ENCODE measurements at regions not wholly inside any gene's neighbourhood (a gene's known extent, or its start where the extent isn't known, plus 50 kb on each side); places are given as distances from the start of the nearest gene placed in this dataset.

DNA sequence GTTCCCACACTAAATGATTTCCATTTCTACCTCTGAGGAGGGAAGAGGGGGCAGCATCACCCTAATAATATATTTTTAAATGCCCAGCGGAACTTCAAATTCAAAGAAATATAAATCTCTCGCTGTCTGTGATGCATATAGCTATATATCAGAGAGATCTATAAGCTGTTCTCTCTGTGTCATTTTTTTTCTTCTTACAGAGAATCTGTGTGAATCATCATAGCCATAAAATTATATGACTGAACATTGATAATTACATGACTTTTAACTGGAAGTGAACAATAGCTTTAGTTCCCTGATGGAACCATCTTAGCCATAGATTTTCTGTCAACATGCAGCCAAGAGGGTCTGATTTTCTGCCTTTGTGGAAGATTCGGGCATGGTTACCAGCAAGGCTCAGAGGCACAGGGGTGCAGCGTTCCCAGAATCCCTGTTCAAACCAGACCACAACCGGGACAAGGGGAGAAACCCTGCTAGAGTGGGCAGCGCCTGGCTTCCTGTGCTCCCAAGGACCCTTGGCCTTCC is 93.7 kb upstream of the OSMR start:
- no peaks in the 10 kb centered on the region for H3K36me3 ChIP-seq (replicated peaks in 1 of 2; ENCODE audit: control extremely low read depth in 1 of 2, control insufficient read depth in 1 of 2, extremely low read depth in 1 of 2, insufficient read depth in 2 of 2, low read length in 1 of 2)
- TF ChIP-seq, protein P1, sequence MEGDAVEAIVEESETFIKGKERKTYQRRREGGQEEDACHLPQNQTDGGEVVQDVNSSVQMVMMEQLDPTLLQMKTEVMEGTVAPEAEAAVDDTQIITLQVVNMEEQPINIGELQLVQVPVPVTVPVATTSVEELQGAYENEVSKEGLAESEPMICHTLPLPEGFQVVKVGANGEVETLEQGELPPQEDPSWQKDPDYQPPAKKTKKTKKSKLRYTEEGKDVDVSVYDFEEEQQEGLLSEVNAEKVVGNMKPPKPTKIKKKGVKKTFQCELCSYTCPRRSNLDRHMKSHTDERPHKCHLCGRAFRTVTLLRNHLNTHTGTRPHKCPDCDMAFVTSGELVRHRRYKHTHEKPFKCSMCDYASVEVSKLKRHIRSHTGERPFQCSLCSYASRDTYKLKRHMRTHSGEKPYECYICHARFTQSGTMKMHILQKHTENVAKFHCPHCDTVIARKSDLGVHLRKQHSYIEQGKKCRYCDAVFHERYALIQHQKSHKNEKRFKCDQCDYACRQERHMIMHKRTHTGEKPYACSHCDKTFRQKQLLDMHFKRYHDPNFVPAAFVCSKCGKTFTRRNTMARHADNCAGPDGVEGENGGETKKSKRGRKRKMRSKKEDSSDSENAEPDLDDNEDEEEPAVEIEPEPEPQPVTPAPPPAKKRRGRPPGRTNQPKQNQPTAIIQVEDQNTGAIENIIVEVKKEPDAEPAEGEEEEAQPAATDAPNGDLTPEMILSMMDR (IDR thresholded peaks at IDR 0.05) = no peak
- no peak for TF ChIP-seq EZH2 (IDR thresholded peaks at IDR 0.05; ENCODE audit: borderline replicate concordance, insufficient read depth, low read depth, low read length, poor library complexity, severe bottlenecking)
- H3K4me1 ChIP-seq (ENCODE audit: control insufficient read depth in 2 of 2, insufficient read depth in 2 of 2, low read length in 2 of 2) = no peaks in the 10 kb centered on the region
- H3K4me2 ChIP-seq (replicated peaks; ENCODE audit: low read depth, low read length, poor library complexity, severe bottlenecking) = no peak overlapping the region
- Mint-ChIP-seq H3K4me3 (no peak overlapping the region), H3K4me1 (no peaks in the 10 kb centered on the region), H3K27me3 (peaks cover 15% of the 10 kb centered on the region), H3K9me3 (ENCODE audit: insufficient read depth) (no peaks in the 10 kb centered on the region), H3K27ac (no peak overlapping the region)
- ATAC-seq (ENCODE audit: low read depth) (no peak), DNase-seq (no peak)
- intact Hi-C loops (cut with micrococcal nuclease) = no loop called here
- POLR2A ChIA-PET = no interaction called here
- H3K9me3 ChIP-seq (ENCODE audit: control extremely low read depth in 1 of 3, control insufficient read depth in 2 of 3, insufficient read depth in 1 of 3, low read length in 2 of 3) = no peaks in the 10 kb centered on the region
- no peak overlapping the region for H3K4me3 ChIP-seq (ENCODE audit: control extremely low read depth in 1 of 5, extremely low read depth in 1 of 5, insufficient read depth in 1 of 5, low read depth in 2 of 5, low read length in 4 of 5)
- H3K27me3 ChIP-seq (replicated peaks in 1 of 4; ENCODE audit: control extremely low read depth in 1 of 4, control insufficient read depth in 3 of 4, insufficient read depth in 4 of 4, low read length in 3 of 4) = no peaks in the 10 kb centered on the region
- no peak overlapping the region for H3K27ac ChIP-seq (ENCODE audit: low read length in 2 of 2)
- no peaks in the 10 kb centered on the region for H4K20me1 ChIP-seq (ENCODE audit: control insufficient read depth, insufficient read depth, low read length, poor library complexity, severe bottlenecking)
- H2AFZ ChIP-seq (ENCODE audit: insufficient read depth, low read depth, low read length, poor library complexity, severe bottlenecking) = no peak overlapping the region
- 89% methylated on average over 3 of the region's 6 CpGs for WGBS (ENCODE audit: insufficient coverage)
- no peaks in the 10 kb centered on the region for H3K79me2 ChIP-seq (ENCODE audit: control insufficient read depth, insufficient read depth, low read length)
- CTCF ChIA-PET = no interaction called here
- no peak overlapping the region for H3K9ac ChIP-seq (ENCODE audit: low read length)

DNA sequence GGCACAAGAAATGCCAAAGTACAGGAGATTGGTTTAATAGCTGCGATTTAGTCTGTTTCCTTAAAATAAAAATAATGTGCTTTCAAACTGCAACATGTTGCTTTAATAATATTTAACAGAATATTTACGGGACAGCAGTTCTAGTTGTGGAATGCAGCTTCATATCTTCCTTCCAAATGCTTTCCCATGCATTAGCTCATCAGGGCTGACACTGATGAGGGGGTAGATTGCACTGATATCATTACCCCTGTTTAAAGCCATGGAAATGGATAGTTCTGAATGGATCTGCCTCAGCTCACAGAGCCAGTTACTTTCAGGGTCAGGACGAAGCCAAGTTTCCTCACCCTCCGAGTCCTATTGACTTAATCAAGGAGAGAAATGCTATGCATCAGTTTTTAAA is 93.2 kb upstream of the OSMR start:
- Mint-ChIP-seq H3K9me3 (ENCODE audit: insufficient read depth) (no peaks in the 10 kb centered on the region), H3K27ac (no peak overlapping the region), H3K4me1 (no peaks in the 10 kb centered on the region), H3K27me3 (peaks cover 15% of the 10 kb centered on the region), H3K4me3 (no peak overlapping the region)
- Histone ChIP-seq H3K4me3 (ENCODE audit: control extremely low read depth in 1 of 5, extremely low read depth in 1 of 5, insufficient read depth in 1 of 5, low read depth in 2 of 5, low read length in 4 of 5) (no peak overlapping the region), H3K36me3 (replicated peaks in 1 of 2; ENCODE audit: control extremely low read depth in 1 of 2, control insufficient read depth in 1 of 2, extremely low read depth in 1 of 2, insufficient read depth in 2 of 2, low read length in 1 of 2) (no peaks in the 10 kb centered on the region), H3K9me3 (ENCODE audit: control extremely low read depth in 1 of 3, control insufficient read depth in 2 of 3, insufficient read depth in 1 of 3, low read length in 2 of 3) (no peaks in the 10 kb centered on the region), H2AFZ (ENCODE audit: insufficient read depth, low read depth, low read length, poor library complexity, severe bottlenecking) (no peak overlapping the region), H3K27ac (ENCODE audit: low read length in 2 of 2) (no peak overlapping the region), H3K79me2 (ENCODE audit: control insufficient read depth, insufficient read depth, low read length) (no peaks in the 10 kb centered on the region), H3K9ac (ENCODE audit: low read length) (no peak overlapping the region), H3K4me2 (replicated peaks; ENCODE audit: low read depth, low read length, poor library complexity, severe bottlenecking) (no peak overlapping the region), H3K27me3 (replicated peaks in 1 of 4; ENCODE audit: control extremely low read depth in 1 of 4, control insufficient read depth in 3 of 4, insufficient read depth in 4 of 4, low read length in 3 of 4) (no peaks in the 10 kb centered on the region), H4K20me1 (ENCODE audit: control insufficient read depth, insufficient read depth, low read length, poor library complexity, severe bottlenecking) (no peaks in the 10 kb centered on the region), H3K4me1 (ENCODE audit: control insufficient read depth in 2 of 2, insufficient read depth in 2 of 2, low read length in 2 of 2) (no peaks in the 10 kb centered on the region)
- POLR2A ChIA-PET = no interaction called here
- intact Hi-C loops (cut with micrococcal nuclease) = no loop called here
- ATAC-seq (ENCODE audit: low read depth) (no peak), DNase-seq (no peak)
- no peak for TF ChIP-seq EZH2 (IDR thresholded peaks at IDR 0.05; ENCODE audit: borderline replicate concordance, insufficient read depth, low read depth, low read length, poor library complexity, severe bottlenecking)
- TF ChIP-seq, protein P1 (IDR thresholded peaks at IDR 0.05) = no peak
- no CpG with 5 or more reads among the region's 4 CpGs for WGBS (ENCODE audit: insufficient coverage)
- CTCF ChIA-PET = no interaction called here
